ENCODE measurements at regions not wholly inside any gene's neighbourhood (a gene's known extent, or its start where the extent isn't known, plus 50 kb on each side); places are given as distances from the start of the nearest gene placed in this dataset.

DNA sequence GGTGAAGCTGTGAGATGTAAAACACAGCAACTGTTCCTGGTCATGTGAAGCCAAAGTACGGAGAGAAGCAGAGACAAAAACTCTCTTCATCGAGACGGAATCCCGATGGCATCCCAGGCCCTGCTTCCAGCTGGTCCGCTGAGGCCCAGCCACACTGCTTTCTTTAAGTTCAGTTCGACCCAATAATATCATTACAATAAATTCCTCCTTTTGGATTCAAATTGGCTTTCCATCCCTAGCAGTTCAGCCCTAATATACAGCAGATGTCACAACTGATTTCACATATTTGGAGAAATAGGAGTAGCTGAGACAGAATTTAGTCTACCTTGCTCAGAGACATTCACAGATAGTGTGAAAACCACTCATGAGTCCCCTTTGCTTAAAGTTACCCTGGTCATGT lies 98.3 kb upstream of the SPRY1 start:
- no peaks in the 10 kb centered on the region for H3K9me3 ChIP-seq (ENCODE audit: control insufficient read depth, low read depth, low read length)
- dilution Hi-C loops (cut with MboI; ENCODE audit: extremely low pct_ligation_motif_present, low sequenced_read_pairs): no loop called here
- H4K20me1 ChIP-seq (ENCODE audit: control insufficient read depth, extremely low read depth, insufficient read depth, low read length): no peaks in the 10 kb centered on the region
- H3K9me1 ChIP-seq (ENCODE audit: control insufficient read depth, extremely low read depth, insufficient read depth, low read length): no peaks in the 10 kb centered on the region
- DNase-seq (ENCODE audit: low read depth, low spot score): no peak
- FAIRE-seq: no peak
- no peak overlapping the region for H3K4me2 ChIP-seq (ENCODE audit: control insufficient read depth, extremely low read depth, insufficient read depth, low read depth, low read length)
- no peak overlapping the region for H3K4me3 ChIP-seq (ENCODE audit: control insufficient read depth in 2 of 3, extremely low read depth in 1 of 3, insufficient read depth in 2 of 3, low read depth in 1 of 3, low read length in 3 of 3)
- H3K27ac ChIP-seq (ENCODE audit: control insufficient read depth, insufficient read depth, low read length): no peak overlapping the region
- H3K27me3 ChIP-seq (ENCODE audit: control insufficient read depth, extremely low read depth, insufficient read depth, low read length): no peaks in the 10 kb centered on the region
- no peak overlapping the region for H2AFZ ChIP-seq (ENCODE audit: control insufficient read depth, low read length)
- peaks cover 6% of the 10 kb centered on the region for H3K4me1 ChIP-seq (ENCODE audit: control insufficient read depth, extremely low read depth, insufficient read depth, low read length)
- H3K9ac ChIP-seq (ENCODE audit: control insufficient read depth, extremely low read depth, insufficient read depth, low read length): no peak overlapping the region
- H3K36me3 ChIP-seq (ENCODE audit: control insufficient read depth in 2 of 2, extremely low read depth in 1 of 2, insufficient read depth in 2 of 2, low read length in 2 of 2): no peaks in the 10 kb centered on the region
- TF ChIP-seq CTCF (optimal IDR thresholded peaks at IDR 0.05 in 1 of 3, IDR thresholded peaks at IDR 0.05 in 1 of 3, conservative IDR thresholded peaks at IDR 0.05 in 1 of 3; ENCODE audit: extremely low read depth in 1 of 3, insufficient read depth in 2 of 3, low read length in 3 of 3): no peak
- TF ChIP-seq EZH2 (IDR thresholded peaks at IDR 0.05; ENCODE audit: low read length): no peak
- no peaks in the 10 kb centered on the region for H3K79me2 ChIP-seq (ENCODE audit: control insufficient read depth, insufficient read depth, low read length)

DNA sequence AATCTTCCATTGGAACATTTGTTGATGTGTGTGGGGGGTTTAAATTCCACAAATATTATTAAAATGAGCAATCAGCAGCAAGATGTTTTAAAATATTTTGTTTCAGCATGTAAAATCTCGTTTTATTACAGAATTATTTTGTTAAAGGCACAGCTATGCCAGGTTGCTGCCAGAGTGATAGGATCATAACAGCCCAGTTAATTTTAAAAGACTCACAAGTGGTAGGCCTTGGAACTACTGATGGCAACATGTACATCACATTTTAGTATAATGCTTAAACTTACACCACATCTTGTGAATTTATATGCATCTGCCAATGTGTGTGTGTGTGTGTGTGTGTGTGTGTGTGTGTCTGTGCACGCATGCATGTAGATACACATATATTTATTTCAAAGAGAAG lies 97.8 kb upstream of the SPRY1 start:
- no peak overlapping the region for H3K27ac ChIP-seq (ENCODE audit: control insufficient read depth, insufficient read depth, low read length)

More for the DNA sequence above, 97.8 kb upstream of the SPRY1 start:
- H3K36me3 ChIP-seq (ENCODE audit: control insufficient read depth in 2 of 2, extremely low read depth in 1 of 2, insufficient read depth in 2 of 2, low read length in 2 of 2): no peaks in the 10 kb centered on the region
- TF ChIP-seq CTCF (optimal IDR thresholded peaks at IDR 0.05 in 1 of 3, IDR thresholded peaks at IDR 0.05 in 1 of 3, conservative IDR thresholded peaks at IDR 0.05 in 1 of 3; ENCODE audit: extremely low read depth in 1 of 3, insufficient read depth in 2 of 3, low read length in 3 of 3) (no peak), EZH2 (IDR thresholded peaks at IDR 0.05; ENCODE audit: low read length) (no peak)
- H3K9ac ChIP-seq (ENCODE audit: control insufficient read depth, extremely low read depth, insufficient read depth, low read length): no peak overlapping the region
- no peaks in the 10 kb centered on the region for H3K27me3 ChIP-seq (ENCODE audit: control insufficient read depth, extremely low read depth, insufficient read depth, low read length)
- dilution Hi-C loops (cut with MboI; ENCODE audit: extremely low pct_ligation_motif_present, low sequenced_read_pairs): no loop called here
- no peak overlapping the region for H2AFZ ChIP-seq (ENCODE audit: control insufficient read depth, low read length)
- peaks cover 6% of the 10 kb centered on the region for H3K4me1 ChIP-seq (ENCODE audit: control insufficient read depth, extremely low read depth, insufficient read depth, low read length)
- no peaks in the 10 kb centered on the region for H3K79me2 ChIP-seq (ENCODE audit: control insufficient read depth, insufficient read depth, low read length)
- H3K4me2 ChIP-seq (ENCODE audit: control insufficient read depth, extremely low read depth, insufficient read depth, low read depth, low read length): no peak overlapping the region
- H3K9me3 ChIP-seq (ENCODE audit: control insufficient read depth, low read depth, low read length): no peaks in the 10 kb centered on the region
- FAIRE-seq (no peak), DNase-seq (ENCODE audit: low read depth, low spot score) (no peak)
- H3K4me3 ChIP-seq (ENCODE audit: control insufficient read depth in 2 of 3, extremely low read depth in 1 of 3, insufficient read depth in 2 of 3, low read depth in 1 of 3, low read length in 3 of 3): no peak overlapping the region
- no peaks in the 10 kb centered on the region for H3K9me1 ChIP-seq (ENCODE audit: control insufficient read depth, extremely low read depth, insufficient read depth, low read length)
- no peaks in the 10 kb centered on the region for H4K20me1 ChIP-seq (ENCODE audit: control insufficient read depth, extremely low read depth, insufficient read depth, low read length)

All from keratinocyte (primary cell).